ENCODE measurements at regions not wholly inside any gene's neighbourhood (a gene's known extent, or its start where the extent isn't known, plus 50 kb on each side); places are given as distances from the start of the nearest gene placed in this dataset.

DNA sequence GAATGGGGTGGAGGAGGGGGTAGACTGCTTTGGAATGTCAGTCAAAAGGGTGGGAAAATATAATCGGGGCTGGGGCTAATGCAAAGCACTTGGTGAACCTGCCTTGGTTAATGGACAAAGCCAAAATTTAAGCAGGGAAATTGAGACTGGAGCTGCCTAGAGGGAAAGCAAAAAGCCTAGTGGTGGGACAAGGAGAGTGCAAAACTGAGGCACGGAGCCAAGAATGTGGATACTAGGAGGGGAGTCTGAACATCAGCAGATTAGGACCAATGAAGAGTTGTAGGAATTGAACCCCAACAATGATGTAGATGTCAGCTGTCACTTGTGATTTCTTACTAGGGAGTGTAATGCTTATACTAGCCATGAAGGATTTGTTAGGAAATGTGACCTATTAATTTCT is 195.9 kb downstream of the MDFIC start (continued):
- TF ChIP-seq, protein P1, sequence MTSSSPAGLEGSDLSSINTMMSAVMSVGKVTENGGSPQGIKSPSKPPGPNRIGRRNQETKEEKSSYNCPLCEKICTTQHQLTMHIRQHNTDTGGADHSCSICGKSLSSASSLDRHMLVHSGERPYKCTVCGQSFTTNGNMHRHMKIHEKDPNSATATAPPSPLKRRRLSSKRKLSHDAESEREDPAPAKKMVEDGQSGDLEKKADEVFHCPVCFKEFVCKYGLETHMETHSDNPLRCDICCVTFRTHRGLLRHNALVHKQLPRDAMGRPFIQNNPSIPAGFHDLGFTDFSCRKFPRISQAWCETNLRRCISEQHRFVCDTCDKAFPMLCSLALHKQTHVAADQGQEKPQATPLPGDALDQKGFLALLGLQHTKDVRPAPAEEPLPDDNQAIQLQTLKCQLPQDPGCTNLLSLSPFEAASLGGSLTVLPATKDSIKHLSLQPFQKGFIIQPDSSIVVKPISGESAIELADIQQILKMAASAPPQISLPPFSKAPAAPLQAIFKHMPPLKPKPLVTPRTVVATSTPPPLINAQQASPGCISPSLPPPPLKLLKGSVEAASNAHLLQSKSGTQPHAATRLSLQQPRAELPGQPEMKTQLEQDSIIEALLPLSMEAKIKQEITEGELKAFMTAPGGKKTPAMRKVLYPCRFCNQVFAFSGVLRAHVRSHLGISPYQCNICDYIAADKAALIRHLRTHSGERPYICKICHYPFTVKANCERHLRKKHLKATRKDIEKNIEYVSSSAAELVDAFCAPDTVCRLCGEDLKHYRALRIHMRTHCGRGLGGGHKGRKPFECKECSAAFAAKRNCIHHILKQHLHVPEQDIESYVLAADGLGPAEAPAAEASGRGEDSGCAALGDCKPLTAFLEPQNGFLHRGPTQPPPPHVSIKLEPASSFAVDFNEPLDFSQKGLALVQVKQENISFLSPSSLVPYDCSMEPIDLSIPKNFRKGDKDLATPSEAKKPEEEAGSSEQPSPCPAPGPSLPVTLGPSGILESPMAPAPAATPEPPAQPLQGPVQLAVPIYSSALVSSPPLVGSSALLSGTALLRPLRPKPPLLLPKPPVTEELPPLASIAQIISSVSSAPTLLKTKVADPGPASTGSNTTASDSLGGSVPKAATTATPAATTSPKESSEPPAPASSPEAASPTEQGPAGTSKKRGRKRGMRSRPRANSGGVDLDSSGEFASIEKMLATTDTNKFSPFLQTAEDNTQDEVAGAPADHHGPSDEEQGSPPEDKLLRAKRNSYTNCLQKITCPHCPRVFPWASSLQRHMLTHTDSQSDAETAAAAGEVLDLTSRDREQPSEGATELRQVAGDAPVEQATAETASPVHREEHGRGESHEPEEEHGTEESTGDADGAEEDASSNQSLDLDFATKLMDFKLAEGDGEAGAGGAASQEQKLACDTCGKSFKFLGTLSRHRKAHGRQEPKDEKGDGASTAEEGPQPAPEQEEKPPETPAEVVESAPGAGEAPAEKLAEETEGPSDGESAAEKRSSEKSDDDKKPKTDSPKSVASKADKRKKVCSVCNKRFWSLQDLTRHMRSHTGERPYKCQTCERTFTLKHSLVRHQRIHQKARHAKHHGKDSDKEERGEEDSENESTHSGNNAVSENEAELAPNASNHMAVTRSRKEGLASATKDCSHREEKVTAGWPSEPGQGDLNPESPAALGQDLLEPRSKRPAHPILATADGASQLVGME (CRISPR knock-in tag; IDR thresholded peaks at IDR 0.05): no peak
- TF ChIP-seq, protein P2, sequence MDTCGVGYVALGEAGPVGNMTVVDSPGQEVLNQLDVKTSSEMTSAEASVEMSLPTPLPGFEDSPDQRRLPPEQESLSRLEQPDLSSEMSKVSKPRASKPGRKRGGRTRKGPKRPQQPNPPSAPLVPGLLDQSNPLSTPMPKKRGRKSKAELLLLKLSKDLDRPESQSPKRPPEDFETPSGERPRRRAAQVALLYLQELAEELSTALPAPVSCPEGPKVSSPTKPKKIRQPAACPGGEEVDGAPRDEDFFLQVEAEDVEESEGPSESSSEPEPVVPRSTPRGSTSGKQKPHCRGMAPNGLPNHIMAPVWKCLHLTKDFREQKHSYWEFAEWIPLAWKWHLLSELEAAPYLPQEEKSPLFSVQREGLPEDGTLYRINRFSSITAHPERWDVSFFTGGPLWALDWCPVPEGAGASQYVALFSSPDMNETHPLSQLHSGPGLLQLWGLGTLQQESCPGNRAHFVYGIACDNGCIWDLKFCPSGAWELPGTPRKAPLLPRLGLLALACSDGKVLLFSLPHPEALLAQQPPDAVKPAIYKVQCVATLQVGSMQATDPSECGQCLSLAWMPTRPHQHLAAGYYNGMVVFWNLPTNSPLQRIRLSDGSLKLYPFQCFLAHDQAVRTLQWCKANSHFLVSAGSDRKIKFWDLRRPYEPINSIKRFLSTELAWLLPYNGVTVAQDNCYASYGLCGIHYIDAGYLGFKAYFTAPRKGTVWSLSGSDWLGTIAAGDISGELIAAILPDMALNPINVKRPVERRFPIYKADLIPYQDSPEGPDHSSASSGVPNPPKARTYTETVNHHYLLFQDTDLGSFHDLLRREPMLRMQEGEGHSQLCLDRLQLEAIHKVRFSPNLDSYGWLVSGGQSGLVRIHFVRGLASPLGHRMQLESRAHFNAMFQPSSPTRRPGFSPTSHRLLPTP (IDR thresholded peaks at IDR 0.05; ENCODE audit: borderline replicate concordance, extremely low read depth, insufficient read length): no peak
- TF ChIP-seq RBM39 (optimal IDR thresholded peaks at IDR 0.05; ENCODE audit: low read depth, low read length) (no peak), CC2D1A (IDR thresholded peaks at IDR 0.05) (no peak)
